H1 (cell line): ENCODE measurements at regions not wholly inside any gene's neighbourhood (a gene's known extent, or its start where the extent isn't known, plus 50 kb on each side); places are given as distances from the start of the nearest gene placed in this dataset.
"Not testable (repeated sequence)": the region's sequence is repeated elsewhere in the genome, so short reads cannot be mapped to it uniquely, and the experiment has no call there.

ENCODE experiments used
- CTCF ChIA-PET: fragments of 300-600 bp; sonication (Branson Sonifier 250); formaldehyde crosslinking; loops from one replicate; lab custom pipeline; 2021; ENCODE audit not compliant: partially characterized antibody; lab: Charles Lee
- POLR2A ChIA-PET: fragments of 300-600 bp; sonication (Branson Sonifier 250); formaldehyde crosslinking; loops from one replicate; lab custom pipeline; 2021; ENCODE audit warnings: inconsistent platforms; ENCODE audit not compliant: partially characterized antibody; lab: Charles Lee
- DNase-seq, 2 experiments: peaks; one replicate each; pipeline versions ENCODE4 v3.0.0 to v3.0.0-alpha.2; 2010 to 2022; ENCODE audit warnings: low spot score in 2 of 2, low read depth in 1 of 2, mixed read lengths in 1 of 2
- FAIRE-seq: peaks from 2 replicates; lab custom pipeline; 2011; peaks lifted over from hg19 to GRCh38; lab: Jason Lieb, UNC
- H2AFZ ChIP-seq: 2 replicates; pipeline ENCODE4 v1.8.1; 2012; ENCODE audit warnings: low read length, inconsistent platforms
- H2AK5ac ChIP-seq: 2 replicates; pipeline ENCODE4 v1.6.1; 2013; ENCODE audit warnings: low read depth, low read length
- H2BK120ac ChIP-seq: replicated peaks from 2 replicates; pipeline ENCODE3; 2013; ENCODE audit warnings: low read depth, low read length, inconsistent platforms
- H2BK12ac ChIP-seq: 2 replicates; pipeline ENCODE4 v1.6.1; 2013; ENCODE audit warnings: low read depth, low read length
- H2BK15ac ChIP-seq: 2 replicates; pipeline ENCODE4 v1.6.1; 2013; ENCODE audit warnings: low read length
- H2BK20ac ChIP-seq: 2 replicates; pipeline ENCODE4 v1.6.1; 2013; ENCODE audit warnings: low read length
- H2BK5ac ChIP-seq: 2 replicates; pipeline ENCODE4 v1.6.1; 2013; ENCODE audit warnings: low read depth, low read length
- H3K14ac ChIP-seq: 2 replicates; pipeline ENCODE4 v1.6.1; 2013; ENCODE audit warnings: inconsistent platforms; ENCODE audit not compliant: insufficient read length
- H3K18ac ChIP-seq: 2 replicates; pipeline ENCODE4 v1.6.1; 2013; ENCODE audit warnings: low read length; ENCODE audit errors: extremely low read depth
- H3K23ac ChIP-seq: 2 replicates; pipeline ENCODE4 v1.6.1; 2013; ENCODE audit warnings: inconsistent platforms; ENCODE audit not compliant: insufficient read length
- H3K23me2 ChIP-seq: 2 replicates; pipeline ENCODE4 v1.6.1; 2013; ENCODE audit warnings: low read depth, low read length
- H3K27ac ChIP-seq: 2 replicates; pipeline ENCODE4 v1.6.1; 2011; ENCODE audit warnings: low read depth, low read length, inconsistent platforms
- H3K27me3 ChIP-seq, 4 experiments: replicated peaks in 1 of 4; 1 replicate in 1 of 4; 2 replicates in 3 of 4; pipeline versions ENCODE4 v1.6.1 to v1.8.1; 2011 to 2013; ENCODE audit warnings: low read length in 3 of 4, mild to moderate bottlenecking in 3 of 4, inconsistent platforms in 2 of 4, mixed read lengths in 2 of 4, moderate library complexity in 1 of 4; ENCODE audit not compliant: control insufficient read depth in 3 of 4, insufficient read depth in 3 of 4; ENCODE audit errors: extremely low read depth in 1 of 4
- H3K36me3 ChIP-seq, 4 experiments: 2 replicates each; pipeline versions ENCODE4 v1.6.1 to v1.8.1; 2011 to 2013; ENCODE audit warnings: mild to moderate bottlenecking in 4 of 4, low read length in 3 of 4, moderate library complexity in 2 of 4, control low read depth in 1 of 4, inconsistent platforms in 1 of 4; ENCODE audit not compliant: insufficient read depth in 4 of 4, control insufficient read depth in 2 of 4
- H3K4ac ChIP-seq: replicated peaks from 2 replicates; pipeline ENCODE3; 2013; ENCODE audit warnings: low read length, low read depth, mixed read lengths, inconsistent platforms; ENCODE audit not compliant: insufficient read length
- H3K4me1 ChIP-seq, 4 experiments: replicated peaks in 1 of 4; 1 replicate in 1 of 4; 2 replicates in 3 of 4; pipeline versions ENCODE4 v1.6.1 to v1.8.1; 2011 to 2013; ENCODE audit warnings: low read length in 3 of 4, inconsistent platforms in 2 of 4, mixed read lengths in 1 of 4; ENCODE audit not compliant: insufficient read depth in 4 of 4, control insufficient read depth in 3 of 4
- H3K4me2 ChIP-seq, 2 experiments: 2 replicates each; pipeline versions ENCODE4 v1.6.1 to v1.8.1; 2011 to 2013; ENCODE audit warnings: low read depth in 2 of 2, low read length in 2 of 2, control low read depth in 1 of 2, inconsistent platforms in 1 of 2, mild to moderate bottlenecking in 1 of 2; ENCODE audit not compliant: insufficient read depth in 1 of 2
- H3K4me3 ChIP-seq, 4 experiments: fragments of 200-600, 300-600 bp in 1 of 4; sonication (generic), shearing (Covaris generic), sonication (Bioruptor Twin) in 1 of 4; 2 replicates each; pipeline versions ENCODE4 v1.5.1 to v1.8.1; 2011 to 2016; ENCODE audit warnings: low read length in 4 of 4, low read depth in 3 of 4, control low read depth in 2 of 4, inconsistent platforms in 2 of 4, mild to moderate bottlenecking in 2 of 4, mixed read lengths in 1 of 4, moderate library complexity in 1 of 4; ENCODE audit not compliant: insufficient read depth in 2 of 4; ENCODE audit errors: extremely low read depth in 1 of 4
- H3K56ac ChIP-seq: replicated peaks from 2 replicates; pipeline ENCODE3; 2013; ENCODE audit warnings: low read depth, mild to moderate bottlenecking, mixed read lengths, low read length, inconsistent platforms; ENCODE audit not compliant: insufficient read length
- H3K79me1 ChIP-seq: 2 replicates; pipeline ENCODE4 v1.6.1; 2013; ENCODE audit warnings: low read depth, low read length, control low read depth
- H3K79me2 ChIP-seq, 2 experiments: 2 replicates each; pipeline versions ENCODE4 v1.6.1 to v1.8.1; 2012 to 2013; ENCODE audit warnings: low read length in 2 of 2, mild to moderate bottlenecking in 2 of 2, inconsistent platforms in 1 of 2; ENCODE audit not compliant: insufficient read depth in 2 of 2, control insufficient read depth in 1 of 2
- H3K9ac ChIP-seq, 4 experiments: replicated peaks in 1 of 4; 1 replicate in 1 of 4; 2 replicates in 3 of 4; pipeline versions ENCODE4 v1.6.1 to v1.8.1; 2011 to 2013; ENCODE audit warnings: low read depth in 3 of 4, low read length in 3 of 4, control low read depth in 2 of 4, mild to moderate bottlenecking in 2 of 4, moderate library complexity in 2 of 4, inconsistent platforms in 1 of 4; ENCODE audit errors: extremely low read depth in 1 of 4
- H3K9me3 ChIP-seq, 2 experiments: 2 replicates each; pipeline versions ENCODE4 v1.6.1 to v1.8.1; 2012 to 2013; ENCODE audit warnings: mild to moderate bottlenecking in 2 of 2, moderate library complexity in 2 of 2, control low read depth in 1 of 2, inconsistent platforms in 1 of 2, low read depth in 1 of 2, low read length in 1 of 2, mixed read lengths in 1 of 2; ENCODE audit not compliant: insufficient read depth in 2 of 2
- H4K20me1 ChIP-seq, 2 experiments: replicated peaks in 1 of 2; 2 replicates each; pipeline versions ENCODE3 to v1.8.1; 2011 to 2013; ENCODE audit warnings: inconsistent platforms in 2 of 2, low read length in 2 of 2, mild to moderate bottlenecking in 1 of 2; ENCODE audit not compliant: insufficient read depth in 2 of 2, control insufficient read depth in 1 of 2
- H4K5ac ChIP-seq: 2 replicates; pipeline ENCODE4 v1.6.1; 2013; ENCODE audit warnings: low read length, low read depth, mixed read lengths, inconsistent platforms; ENCODE audit not compliant: insufficient read length
- H4K8ac ChIP-seq: 2 replicates; pipeline ENCODE4 v1.8.0; 2013; ENCODE audit warnings: mild to moderate bottlenecking, moderate library complexity, low read length, inconsistent platforms; ENCODE audit not compliant: insufficient read depth; ENCODE audit errors: extremely low read depth
- H4K91ac ChIP-seq: replicated peaks from 2 replicates; pipeline ENCODE3; 2013; ENCODE audit warnings: low read length, mixed read lengths, inconsistent platforms; ENCODE audit not compliant: insufficient read length
- CREB1 ChIP-seq: IDR thresholded peaks from 2 replicates; pipeline ENCODE4 v1.6.1; 2012; ENCODE audit warnings: inconsistent platforms
- GABPA ChIP-seq: IDR thresholded peaks from 2 replicates; pipeline ENCODE4 v1.6.1; 2011; ENCODE audit warnings: mild to moderate bottlenecking, low read length, moderate library complexity, borderline replicate concordance; ENCODE audit not compliant: insufficient read depth
- KDM1A ChIP-seq: fragments of 200-600, 300-600 bp; sonication (generic); IDR thresholded peaks from 2 replicates; pipeline ENCODE4 v1.7.1; 2016; ENCODE audit warnings: mild to moderate bottlenecking, low read length, borderline replicate concordance

- TF ChIP-seq GABPA (no peak), CREB1 (no peak), KDM1A (no peak)
Measured at GRCh38 chr13:70985371-70985770, 877.1 kb upstream of the KLHL1 start (continued).

DNA sequence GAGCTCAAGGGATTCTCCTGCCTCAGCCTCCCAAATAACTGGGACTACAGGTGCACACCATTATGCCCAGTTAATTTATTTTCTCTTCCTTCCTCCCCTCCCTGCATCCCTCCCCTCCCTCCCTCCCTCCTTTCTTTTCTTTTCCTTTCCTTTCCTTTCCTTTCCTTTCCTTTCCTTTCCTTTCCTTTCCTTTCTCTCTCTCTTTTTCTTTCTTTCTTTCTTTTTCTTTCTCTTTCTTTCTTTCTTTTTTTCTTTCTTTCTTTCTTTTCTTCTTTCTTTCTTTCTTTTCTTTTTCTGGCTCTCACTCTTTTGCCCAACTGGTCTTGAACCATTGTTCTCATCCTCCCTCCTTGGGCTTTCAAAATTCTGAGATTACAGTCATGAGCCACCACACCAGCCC, 873.0 kb upstream of the KLHL1 start:
- H3K4me2 ChIP-seq, H3K56ac ChIP-seq, H3K27ac ChIP-seq, H3K23me2 ChIP-seq, H2BK5ac ChIP-seq, H3K4ac ChIP-seq, H4K5ac ChIP-seq, H3K14ac ChIP-seq, H3K9ac ChIP-seq, H4K91ac ChIP-seq, FAIRE-seq, H4K8ac ChIP-seq, H3K27me3 ChIP-seq, H3K79me1 ChIP-seq, POLR2A ChIA-PET, H2BK20ac ChIP-seq, H2BK12ac ChIP-seq, H3K4me1 ChIP-seq, H4K20me1 ChIP-seq, H2AK5ac ChIP-seq, H3K9me3 ChIP-seq, H2AFZ ChIP-seq, H3K36me3 ChIP-seq, H2BK15ac ChIP-seq, H3K18ac ChIP-seq, H3K4me3 ChIP-seq, H3K79me2 ChIP-seq, H3K23ac ChIP-seq, DNase-seq, H2BK120ac ChIP-seq: not testable (repeated sequence)
- CTCF ChIA-PET, result interaction anchor here (1.3 kb wide), 1 partner anchor 22 kb away, joined by 4 read pairs; no protein-coding TSS in a partner anchor
